OCI-LY1 (cell line): ENCODE measurements at regions not wholly inside any gene's neighbourhood (a gene's known extent, or its start where the extent isn't known, plus 50 kb on each side); places are given as distances from the start of the nearest gene placed in this dataset.

Source experiments
- EZH2 ChIP-seq: fragments of 200-600 bp; sonication (generic), shearing (Covaris generic); IDR thresholded peaks from 2 replicates; pipeline ENCODE4 v1.8.0; 2017; ENCODE audit warnings: borderline replicate concordance, mixed run types, mild to moderate bottlenecking, antibody characterized with exemption, low read length, moderate library complexity, mixed read lengths
- TF ChIP-seq, protein P1 (sequence below): fragments of 200-600 bp; sonication (generic), shearing (Covaris generic); IDR thresholded peaks from 2 replicates; pipeline ENCODE4 v1.5.1; 2017; ENCODE audit warnings: mild to moderate bottlenecking, antibody characterized with exemption, low read length, moderate library complexity, mixed read lengths

DNA sequence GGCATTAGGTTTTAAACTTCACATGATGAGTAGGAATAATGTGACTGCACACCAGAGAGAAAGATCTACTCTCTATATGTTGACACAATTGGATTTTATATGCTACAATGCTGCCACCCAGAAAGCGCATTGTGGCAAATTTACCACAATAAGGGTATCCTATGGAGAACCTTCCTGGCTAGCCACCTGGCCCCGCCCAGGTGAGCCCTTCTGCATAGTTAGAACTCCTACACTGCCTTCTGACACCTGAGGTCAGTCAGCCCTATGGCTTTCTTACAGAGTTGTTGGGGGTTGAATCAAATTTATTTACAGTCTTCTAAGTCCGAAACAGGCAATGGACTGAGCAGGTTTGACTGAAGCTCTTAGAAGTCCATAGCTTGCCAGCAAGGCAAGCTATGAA, 153.8 kb upstream of the S100G start:
- TF ChIP-seq, protein P1, sequence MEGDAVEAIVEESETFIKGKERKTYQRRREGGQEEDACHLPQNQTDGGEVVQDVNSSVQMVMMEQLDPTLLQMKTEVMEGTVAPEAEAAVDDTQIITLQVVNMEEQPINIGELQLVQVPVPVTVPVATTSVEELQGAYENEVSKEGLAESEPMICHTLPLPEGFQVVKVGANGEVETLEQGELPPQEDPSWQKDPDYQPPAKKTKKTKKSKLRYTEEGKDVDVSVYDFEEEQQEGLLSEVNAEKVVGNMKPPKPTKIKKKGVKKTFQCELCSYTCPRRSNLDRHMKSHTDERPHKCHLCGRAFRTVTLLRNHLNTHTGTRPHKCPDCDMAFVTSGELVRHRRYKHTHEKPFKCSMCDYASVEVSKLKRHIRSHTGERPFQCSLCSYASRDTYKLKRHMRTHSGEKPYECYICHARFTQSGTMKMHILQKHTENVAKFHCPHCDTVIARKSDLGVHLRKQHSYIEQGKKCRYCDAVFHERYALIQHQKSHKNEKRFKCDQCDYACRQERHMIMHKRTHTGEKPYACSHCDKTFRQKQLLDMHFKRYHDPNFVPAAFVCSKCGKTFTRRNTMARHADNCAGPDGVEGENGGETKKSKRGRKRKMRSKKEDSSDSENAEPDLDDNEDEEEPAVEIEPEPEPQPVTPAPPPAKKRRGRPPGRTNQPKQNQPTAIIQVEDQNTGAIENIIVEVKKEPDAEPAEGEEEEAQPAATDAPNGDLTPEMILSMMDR: no peak
- no peak for TF ChIP-seq EZH2
